ENCODE measurements at regions not wholly inside any gene's neighbourhood (a gene's known extent, or its start where the extent isn't known, plus 50 kb on each side); places are given as distances from the start of the nearest gene placed in this dataset.

- DNase-seq (ENCODE audit: low read depth): no peak
Observed at GRCh38 chr2:186183406-186183805, 302.7 kb upstream of the ZC3H15 start.

- DNase-seq (ENCODE audit: low read depth): no peak
Observed at GRCh38 chr2:186187854-186188253, 298.2 kb upstream of the ZC3H15 start.

GRCh38 chr2:186189816-186190215 lies 296.2 kb upstream of the ZC3H15 start:
- DNase-seq (ENCODE audit: low read depth): no peak

GRCh38 chr2:186195696-186196095 lies 290.4 kb upstream of the ZC3H15 start:
- no peak for DNase-seq (ENCODE audit: low read depth)

- no peak for DNase-seq (ENCODE audit: low read depth)
Observed at GRCh38 chr2:186197955-186198354, 288.1 kb upstream of the ZC3H15 start.

GRCh38 chr2:186199029-186199428 lies 287.0 kb upstream of the ZC3H15 start:
- DNase-seq (ENCODE audit: low read depth): no peak

GRCh38 chr2:186201371-186201770 lies 284.7 kb upstream of the ZC3H15 start:
- no peak for DNase-seq (ENCODE audit: low read depth)

- DNase-seq (ENCODE audit: low read depth): no peak
Observed at GRCh38 chr2:186205254-186205911, 280.7 kb upstream of the ZC3H15 start.

GRCh38 chr2:186209532-186209931 lies 276.5 kb upstream of the ZC3H15 start:
- DNase-seq (ENCODE audit: low read depth): no peak

- no peak for DNase-seq (ENCODE audit: low read depth)
Observed at GRCh38 chr2:186220409-186220808, 265.7 kb upstream of the ZC3H15 start.

- DNase-seq (ENCODE audit: low read depth): no peak
Observed at GRCh38 chr2:186229265-186229664, 256.8 kb upstream of the ZC3H15 start.

GRCh38 chr2:186241874-186242273 lies 244.2 kb upstream of the ZC3H15 start:
- no peak for DNase-seq (ENCODE audit: low read depth)

GRCh38 chr2:186254759-186255158 lies 231.3 kb upstream of the ZC3H15 start:
- no peak for DNase-seq (ENCODE audit: low read depth)

GRCh38 chr2:186255823-186256222 lies 230.2 kb upstream of the ZC3H15 start:
- DNase-seq (ENCODE audit: low read depth): no peak

GRCh38 chr2:186256540-186256939 lies 229.5 kb upstream of the ZC3H15 start:
- no peak for DNase-seq (ENCODE audit: low read depth)

- DNase-seq (ENCODE audit: low read depth): no peak
Observed at GRCh38 chr2:186263673-186264250, 222.3 kb upstream of the ZC3H15 start.

- DNase-seq (ENCODE audit: low read depth): no peak
Observed at GRCh38 chr2:186269536-186269935, 216.5 kb upstream of the ZC3H15 start.

GRCh38 chr2:186273953-186274352 lies 212.1 kb upstream of the ZC3H15 start:
- no peak for DNase-seq (ENCODE audit: low read depth)

- DNase-seq (ENCODE audit: low read depth): peak; percentile 68
Observed at GRCh38 chr2:186274936-186275575, 211.0 kb upstream of the ZC3H15 start.

- DNase-seq (ENCODE audit: low read depth): no peak
Observed at GRCh38 chr2:186276909-186277308, 209.2 kb upstream of the ZC3H15 start.

GRCh38 chr2:186281726-186282125 lies 204.3 kb upstream of the ZC3H15 start:
- DNase-seq (ENCODE audit: low read depth): no peak

GRCh38 chr2:186294248-186294888 lies 191.7 kb upstream of the ZC3H15 start:
- no peak for DNase-seq (ENCODE audit: low read depth)

GRCh38 chr2:186299610-186300009 lies 186.4 kb upstream of the ZC3H15 start:
- DNase-seq (ENCODE audit: low read depth): no peak
